ENCODE measurements at regions not wholly inside any gene's neighbourhood (a gene's known extent, or its start where the extent isn't known, plus 50 kb on each side); places are given as distances from the start of the nearest gene placed in this dataset.
"Not testable (repeated sequence)": the region's sequence is repeated elsewhere in the genome, so short reads cannot be mapped to it uniquely, and the experiment has no call there.

GRCh38 chr6:86031713-86032112, 389.0 kb upstream of the SYNCRIP start:
- no peaks in the 10 kb centered on the region for H3K4me1 ChIP-seq
- DNase-seq (no peak), ATAC-seq (peak in 1 of 4 donors; percentile 32)
- intact Hi-C loops (cut with DNase I): no loop called here
- no peaks in the 10 kb centered on the region for H3K36me3 ChIP-seq
- H3K27ac ChIP-seq: no peak overlapping the region
- H3K9me3 ChIP-seq: peaks cover 0 to 6% (median 0%) of the 10 kb centered on the region in 12 donors
- WGBS, 4 donors: 34 to 53% (median 42%) methylated on average over 2 of the region's 2 CpGs
- H3K27me3 ChIP-seq: no peaks in the 10 kb centered on the region
- TF ChIP-seq CTCF (IDR thresholded peaks at IDR 0.05) (no peak), POLR2A (IDR thresholded peaks at IDR 0.05) (no peak)
- no peak overlapping the region for H3K4me3 ChIP-seq

- WGBS, 4 donors: 74 to 87% (median 79%) methylated on average over 3 of the region's 3 CpGs
- ATAC-seq (no peak), DNase-seq (no peak)
- Histone ChIP-seq H3K4me3 (no peak overlapping the region), H3K4me1 (no peaks in the 10 kb centered on the region), H3K27ac (no peak overlapping the region), H3K9me3 (peaks cover 0 to 6% (median 0%) of the 10 kb centered on the region in 12 donors), H3K36me3 (no peaks in the 10 kb centered on the region), H3K27me3 (no peaks in the 10 kb centered on the region)
- no peak for TF ChIP-seq CTCF (IDR thresholded peaks at IDR 0.05)
- TF ChIP-seq POLR2A (IDR thresholded peaks at IDR 0.05): no peak
- intact Hi-C loops (cut with DNase I): no loop called here
Measured at GRCh38 chr6:86030875-86031274, 388.2 kb upstream of the SYNCRIP start.

GRCh38 chr6:86028776-86029175, 386.1 kb upstream of the SYNCRIP start:
- ATAC-seq (no peak), DNase-seq (no peak)
- Histone ChIP-seq H3K4me1 (no peaks in the 10 kb centered on the region), H3K9me3 (no peaks in the 10 kb centered on the region), H3K4me3 (no peak overlapping the region), H3K36me3 (no peaks in the 10 kb centered on the region), H3K27ac (no peak overlapping the region), H3K27me3 (no peaks in the 10 kb centered on the region)
- intact Hi-C loops (cut with DNase I): no loop called here
- no peak for TF ChIP-seq POLR2A (IDR thresholded peaks at IDR 0.05)
- TF ChIP-seq CTCF (IDR thresholded peaks at IDR 0.05): no peak

- ATAC-seq; H3K27me3 ChIP-seq; H3K36me3 ChIP-seq; H3K27ac ChIP-seq; H3K4me1 ChIP-seq; H3K9me3 ChIP-seq; intact Hi-C loops (cut with DNase I); H3K4me3 ChIP-seq; DNase-seq: not testable (repeated sequence)
- 55 to 67% (median 56%) methylated on average over 10 of the region's 10 CpGs for WGBS, 4 donors
Measured at GRCh38 chr6:86026890-86027289, 384.2 kb upstream of the SYNCRIP start.

GRCh38 chr6:86017236-86017635, 374.6 kb upstream of the SYNCRIP start:
- 65 to 75% (median 69%) methylated on average over 1 of the region's 1 CpG for WGBS, 4 donors
- TF ChIP-seq CTCF (IDR thresholded peaks at IDR 0.05): no peak
- TF ChIP-seq POLR2A (IDR thresholded peaks at IDR 0.05): no peak
- intact Hi-C loops (cut with DNase I): no loop called here

More at GRCh38 chr6:86017236-86017635, 374.6 kb upstream of the SYNCRIP start:
- DNase-seq: no peak
- no peaks in the 10 kb centered on the region for H3K4me1 ChIP-seq
- H3K27ac ChIP-seq: no peak overlapping the region
- no peaks in the 10 kb centered on the region for H3K36me3 ChIP-seq
- H3K27me3 ChIP-seq: no peaks in the 10 kb centered on the region
- H3K9me3 ChIP-seq: no peaks in the 10 kb centered on the region
- ATAC-seq: no peak
- H3K4me3 ChIP-seq: no peak overlapping the region
